SK-N-SH (cell line): ENCODE measurements at regions not wholly inside any gene's neighbourhood (a gene's known extent, or its start where the extent isn't known, plus 50 kb on each side); places are given as distances from the start of the nearest gene placed in this dataset.

Experiments
- CTCF ChIA-PET: fragments of 300-600, 350-600 bp; formaldehyde crosslinking; extraction: SDS; loops from one replicate; lab custom pipeline; 2021; lab: Yijun Ruan, JAX
- POLR2A ChIA-PET: fragments of 350-600 bp; sonication (Branson Sonifier 250); formaldehyde crosslinking; extraction: SDS; loops from one replicate; lab custom pipeline; 2020; ENCODE audit warnings: antibody characterized with exemption, inconsistent platforms; lab: Yijun Ruan, JAX
- DNase-seq: peaks from one replicate; pipeline ENCODE4 v3.0.0; 2012
- H2AFZ ChIP-seq: fragments of 200-600 bp; sonication (generic); 2 replicates; pipeline ENCODE4 v1.8.1; 2016; ENCODE audit warnings: antibody characterized with exemption, mild to moderate bottlenecking, low read depth
- H3F3A ChIP-seq: fragments of 200-600 bp; sonication (generic); replicated peaks from 2 replicates; pipeline ENCODE3; 2016; ENCODE audit warnings: antibody characterized with exemption, mild to moderate bottlenecking; ENCODE audit not compliant: insufficient read depth
- H3K27ac ChIP-seq, 2 experiments: fragments of 200-500 bp in 1 of 2; fragments of 200-600 bp in 1 of 2; sonication (Bioruptor generic) in 1 of 2; sonication (generic), shearing (Covaris generic) in 1 of 2; 2 replicates each; pipeline versions ENCODE4 v1.5.1 to v1.6.1; 2014 to 2016; ENCODE audit warnings: low read depth in 2 of 2, inconsistent platforms in 1 of 2, low read length in 1 of 2, mild to moderate bottlenecking in 1 of 2, mixed read lengths in 1 of 2
- H3K27me3 ChIP-seq: fragments of 200-600 bp; sonication (generic), shearing (Covaris generic); 2 replicates; pipeline ENCODE4 v1.6.1; 2016; ENCODE audit warnings: mixed run types; ENCODE audit not compliant: insufficient read depth
- H3K36me3 ChIP-seq, 2 experiments: fragments of 200-500 bp in 1 of 2; fragments of 200-600 bp in 1 of 2; sonication (Bioruptor generic) in 1 of 2; sonication (generic) in 1 of 2; replicated peaks in 1 of 2; 2 replicates each; pipeline versions ENCODE3 to v1.5.1; 2014 to 2016; ENCODE audit warnings: low read length in 1 of 2, mild to moderate bottlenecking in 1 of 2; ENCODE audit not compliant: insufficient read depth in 2 of 2, control insufficient read depth in 1 of 2
- H3K4me1 ChIP-seq, 2 experiments: fragments of 200-500 bp in 1 of 2; fragments of 200-600 bp in 1 of 2; sonication (Bioruptor generic) in 1 of 2; sonication (generic), shearing (Covaris generic) in 1 of 2; 2 replicates each; pipeline versions ENCODE4 v1.5.1 to v1.6.1; 2014 to 2016; ENCODE audit warnings: low read depth in 1 of 2, low read length in 1 of 2, mixed run types in 1 of 2; ENCODE audit not compliant: insufficient read depth in 2 of 2, control insufficient read depth in 1 of 2
- H3K4me2 ChIP-seq: fragments of 200-600 bp; sonication (generic), shearing (Covaris generic); 2 replicates; pipeline ENCODE4 v1.6.1; 2017; ENCODE audit warnings: mixed run types
- H3K4me3 ChIP-seq, 2 experiments: fragments of 200-500 bp in 1 of 2; fragments of 200-600 bp in 1 of 2; sonication (Bioruptor generic) in 1 of 2; sonication (generic), shearing (Covaris generic) in 1 of 2; 2 replicates each; pipeline versions ENCODE4 v1.5.1 to v1.8.1; 2014 to 2016; ENCODE audit warnings: low read depth in 2 of 2, inconsistent platforms in 1 of 2, low read length in 1 of 2, mild to moderate bottlenecking in 1 of 2, mixed read lengths in 1 of 2, moderate library complexity in 1 of 2
- H3K79me2 ChIP-seq: fragments of 200-600 bp; sonication (generic); 2 replicates; pipeline ENCODE4 v1.8.1; 2017; ENCODE audit warnings: mild to moderate bottlenecking; ENCODE audit not compliant: insufficient read depth
- H3K9ac ChIP-seq: fragments of 200-600 bp; sonication (generic); 2 replicates; pipeline ENCODE4 v1.6.1; 2017; ENCODE audit warnings: mixed run types
- H3K9me2 ChIP-seq: fragments of 200-600 bp; sonication (generic); 2 replicates; pipeline ENCODE4 v1.6.1; 2017; ENCODE audit warnings: mixed run types
- H3K9me3 ChIP-seq: fragments of 200-600 bp; sonication (generic); 2 replicates; pipeline ENCODE4 v1.6.1; 2017; ENCODE audit warnings: mixed run types, mild to moderate bottlenecking, moderate library complexity
- H4K20me1 ChIP-seq: fragments of 200-600 bp; sonication (generic); 2 replicates; pipeline ENCODE4 v1.6.1; 2017; ENCODE audit warnings: mild to moderate bottlenecking, mixed run types; ENCODE audit not compliant: insufficient read depth
- EP300 ChIP-seq, 2 experiments: IDR thresholded peaks; 2 replicates each; pipeline versions ENCODE4 v1.4.0 to v1.6.1; 2012; ENCODE audit warnings: borderline replicate concordance in 1 of 2, low read depth in 1 of 2, low read length in 1 of 2
- FOSL2 ChIP-seq: IDR thresholded peaks from 2 replicates; pipeline ENCODE4 v1.4.0; 2012; ENCODE audit warnings: low read depth, mild to moderate bottlenecking, moderate library complexity, borderline replicate concordance
- FOXM1 ChIP-seq: IDR thresholded peaks from 2 replicates; pipeline ENCODE4 v1.4.0; 2012; ENCODE audit warnings: low read depth, mild to moderate bottlenecking
- GABPA ChIP-seq: IDR thresholded peaks from 2 replicates; pipeline ENCODE4 v1.4.0; 2012; ENCODE audit warnings: low read depth, mild to moderate bottlenecking
- GATA2 ChIP-seq: sonication (generic); formaldehyde crosslinking; IDR thresholded peaks from 2 replicates; pipeline ENCODE4 v1.5.0; 2020; ENCODE audit warnings: mild to moderate bottlenecking, missing genetic modification reagents
- MXI1 ChIP-seq: IDR thresholded peaks from 2 replicates; pipeline ENCODE4 v1.6.1; 2012; ENCODE audit warnings: mild to moderate bottlenecking, low read depth, low read length, improper control_type of control experiment
- RCOR1 ChIP-seq: fragments of 150-350 bp; IDR thresholded peaks from 2 replicates; pipeline ENCODE4 v1.6.1; 2017; ENCODE audit warnings: antibody characterized with exemption, low read length
- RXRA ChIP-seq: IDR thresholded peaks from 2 replicates; pipeline ENCODE4 v1.4.0; 2012; ENCODE audit warnings: low read depth, mild to moderate bottlenecking, borderline replicate concordance
- TCF12 ChIP-seq: IDR thresholded peaks from 2 replicates; pipeline ENCODE4 v1.4.0; 2012
- WGBS: methylation state at CpG from one replicate; pipeline ENCODE4 v1.1.6; 2017; ENCODE audit warnings: low lambda C conversion rate; 5-methylcytosine and 5-hydroxymethylcytosine counted together
- TF ChIP-seq, protein P1 (sequence below): IDR thresholded peaks from 2 replicates; pipeline ENCODE4 v1.4.0; 2012; ENCODE audit warnings: low read depth
- TF ChIP-seq, protein P2 (sequence below): IDR thresholded peaks from 2 replicates; pipeline ENCODE4 v1.6.1; 2012; ENCODE audit warnings: mild to moderate bottlenecking, low read depth, low read length, moderate library complexity
- TF ChIP-seq, protein P3 (sequence below): IDR thresholded peaks from 2 replicates; pipeline ENCODE4; 2012
- TF ChIP-seq, protein P4 (sequence below): IDR thresholded peaks from 2 replicates; pipeline ENCODE4 v1.4.0; 2012; ENCODE audit warnings: low read depth, borderline replicate concordance

DNA sequence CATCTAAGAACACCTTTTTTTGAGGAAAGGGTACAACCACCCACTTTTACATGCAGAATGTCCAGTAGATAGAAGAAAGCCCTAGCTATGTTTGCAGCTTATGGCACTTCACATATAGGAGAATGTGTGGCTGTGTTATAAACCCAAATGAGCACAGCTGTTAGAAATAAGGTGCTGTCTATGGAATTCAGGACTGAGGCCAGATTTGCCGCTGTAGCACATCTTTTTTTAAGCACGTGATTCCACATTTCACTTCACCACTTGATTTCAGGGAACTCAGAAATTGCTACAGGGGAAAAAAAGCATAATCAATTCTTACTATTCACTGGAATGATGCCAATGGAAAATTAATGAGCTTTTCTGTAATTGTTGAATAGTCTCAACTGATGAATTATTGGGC is 147.2 kb upstream of the ADAMTS5 start:
- DNase-seq: no peak
- POLR2A ChIA-PET: no interaction called here
- Histone ChIP-seq H3K27me3 (no peaks in the 10 kb centered on the region), H3K9me2 (no peaks in the 10 kb centered on the region), H4K20me1 (no peaks in the 10 kb centered on the region), H3K9ac (no peak overlapping the region), H3K4me1 (peaks cover 0 to 11% of the 10 kb centered on the region in 2 experiments; a peak in 2 of 4 replicates), H3F3A (no peaks in the 10 kb centered on the region), H3K9me3 (no peaks in the 10 kb centered on the region), H2AFZ (no peak overlapping the region), H3K27ac (no peak overlapping the region), H3K79me2 (no peaks in the 10 kb centered on the region), H3K36me3 (no peaks in the 10 kb centered on the region), H3K4me2 (no peak overlapping the region), H3K4me3 (no peak overlapping the region)
- TF ChIP-seq, protein P1, sequence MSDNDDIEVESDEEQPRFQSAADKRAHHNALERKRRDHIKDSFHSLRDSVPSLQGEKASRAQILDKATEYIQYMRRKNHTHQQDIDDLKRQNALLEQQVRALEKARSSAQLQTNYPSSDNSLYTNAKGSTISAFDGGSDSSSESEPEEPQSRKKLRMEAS: no peak
- TF ChIP-seq MXI1: no peak
- TF ChIP-seq, protein P2, sequence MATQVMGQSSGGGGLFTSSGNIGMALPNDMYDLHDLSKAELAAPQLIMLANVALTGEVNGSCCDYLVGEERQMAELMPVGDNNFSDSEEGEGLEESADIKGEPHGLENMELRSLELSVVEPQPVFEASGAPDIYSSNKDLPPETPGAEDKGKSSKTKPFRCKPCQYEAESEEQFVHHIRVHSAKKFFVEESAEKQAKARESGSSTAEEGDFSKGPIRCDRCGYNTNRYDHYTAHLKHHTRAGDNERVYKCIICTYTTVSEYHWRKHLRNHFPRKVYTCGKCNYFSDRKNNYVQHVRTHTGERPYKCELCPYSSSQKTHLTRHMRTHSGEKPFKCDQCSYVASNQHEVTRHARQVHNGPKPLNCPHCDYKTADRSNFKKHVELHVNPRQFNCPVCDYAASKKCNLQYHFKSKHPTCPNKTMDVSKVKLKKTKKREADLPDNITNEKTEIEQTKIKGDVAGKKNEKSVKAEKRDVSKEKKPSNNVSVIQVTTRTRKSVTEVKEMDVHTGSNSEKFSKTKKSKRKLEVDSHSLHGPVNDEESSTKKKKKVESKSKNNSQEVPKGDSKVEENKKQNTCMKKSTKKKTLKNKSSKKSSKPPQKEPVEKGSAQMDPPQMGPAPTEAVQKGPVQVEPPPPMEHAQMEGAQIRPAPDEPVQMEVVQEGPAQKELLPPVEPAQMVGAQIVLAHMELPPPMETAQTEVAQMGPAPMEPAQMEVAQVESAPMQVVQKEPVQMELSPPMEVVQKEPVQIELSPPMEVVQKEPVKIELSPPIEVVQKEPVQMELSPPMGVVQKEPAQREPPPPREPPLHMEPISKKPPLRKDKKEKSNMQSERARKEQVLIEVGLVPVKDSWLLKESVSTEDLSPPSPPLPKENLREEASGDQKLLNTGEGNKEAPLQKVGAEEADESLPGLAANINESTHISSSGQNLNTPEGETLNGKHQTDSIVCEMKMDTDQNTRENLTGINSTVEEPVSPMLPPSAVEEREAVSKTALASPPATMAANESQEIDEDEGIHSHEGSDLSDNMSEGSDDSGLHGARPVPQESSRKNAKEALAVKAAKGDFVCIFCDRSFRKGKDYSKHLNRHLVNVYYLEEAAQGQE: no peak
- no peak for TF ChIP-seq FOSL2
- CTCF ChIA-PET: no interaction called here
- WGBS: 72% methylated on average over 2 of the region's 2 CpGs

DNA sequence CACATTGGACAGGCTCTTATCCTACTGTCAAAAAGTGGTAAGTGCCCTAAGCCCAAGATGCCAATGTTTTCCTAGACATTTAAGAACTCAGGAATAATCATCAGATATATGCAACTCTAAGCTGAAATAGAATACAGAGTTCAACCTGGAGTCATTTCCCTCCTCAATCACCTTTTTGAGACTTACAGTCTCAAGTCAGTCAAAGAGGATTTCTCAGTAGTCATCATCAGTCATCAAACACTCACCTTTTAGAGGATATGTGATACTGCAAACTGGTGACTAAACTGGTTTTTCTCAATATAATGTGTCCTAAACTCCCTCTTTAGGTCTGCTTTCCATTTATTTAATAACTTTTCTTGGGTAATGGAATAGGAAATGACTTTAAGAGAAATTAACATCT is 145.3 kb upstream of the ADAMTS5 start:
- H3K4me1 ChIP-seq: peaks cover 0 to 18% of the 10 kb centered on the region in 2 experiments; a peak in 2 of 4 replicates
- H4K20me1 ChIP-seq: no peaks in the 10 kb centered on the region
- POLR2A ChIA-PET: no interaction called here
- no peaks in the 10 kb centered on the region for H3K9me3 ChIP-seq
- H3K9ac ChIP-seq: no peak overlapping the region
- H3K36me3 ChIP-seq: no peaks in the 10 kb centered on the region
- H3F3A ChIP-seq: peaks cover 10% of the 10 kb centered on the region
- H3K4me3 ChIP-seq: no peak overlapping the region
- no peaks in the 10 kb centered on the region for H3K79me2 ChIP-seq
- TF ChIP-seq, protein P3, sequence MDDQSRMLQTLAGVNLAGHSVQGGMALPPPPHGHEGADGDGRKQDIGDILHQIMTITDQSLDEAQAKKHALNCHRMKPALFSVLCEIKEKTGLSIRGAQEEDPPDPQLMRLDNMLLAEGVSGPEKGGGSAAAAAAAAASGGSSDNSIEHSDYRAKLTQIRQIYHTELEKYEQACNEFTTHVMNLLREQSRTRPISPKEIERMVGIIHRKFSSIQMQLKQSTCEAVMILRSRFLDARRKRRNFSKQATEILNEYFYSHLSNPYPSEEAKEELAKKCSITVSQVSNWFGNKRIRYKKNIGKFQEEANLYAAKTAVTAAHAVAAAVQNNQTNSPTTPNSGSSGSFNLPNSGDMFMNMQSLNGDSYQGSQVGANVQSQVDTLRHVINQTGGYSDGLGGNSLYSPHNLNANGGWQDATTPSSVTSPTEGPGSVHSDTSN: 0 out of 2 replicates have a peak, but pooled peaks have one; percentile 12
- no peak for TF ChIP-seq GATA2 (CRISPR knock-in tag)
- TF ChIP-seq, all 33 proteins: peak for 1
- Histone ChIP-seq H3K27me3 (no peaks in the 10 kb centered on the region), H3K9me2 (no peaks in the 10 kb centered on the region), H2AFZ (no peak overlapping the region), H3K4me2 (no peak overlapping the region), H3K27ac (no peak overlapping the region)
- DNase-seq: no peak
- CTCF ChIA-PET: no interaction called here

DNA sequence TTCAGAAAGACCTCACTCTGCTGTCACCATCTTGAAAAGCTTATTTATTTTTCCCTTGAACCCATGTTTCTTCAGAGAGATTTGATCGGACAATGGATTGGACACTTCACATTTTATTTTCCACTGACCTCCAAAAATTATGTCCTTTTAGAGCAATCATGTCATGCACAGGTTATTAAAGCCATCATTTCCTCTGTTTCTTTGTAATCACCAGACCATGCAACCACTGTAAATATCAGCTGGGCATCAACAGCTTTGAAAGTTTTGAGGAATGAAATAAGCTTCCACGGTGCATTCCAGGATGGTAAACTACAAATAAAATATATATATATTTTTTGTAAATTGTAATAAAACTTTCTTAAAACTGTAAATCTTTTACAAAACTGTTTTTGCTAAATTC is 144.1 kb upstream of the ADAMTS5 start:
- no peaks in the 10 kb centered on the region for H3K27me3 ChIP-seq
- H3K36me3 ChIP-seq: no peaks in the 10 kb centered on the region
- no peak for DNase-seq
- H2AFZ ChIP-seq: no peak overlapping the region
- no peak overlapping the region for H3K4me2 ChIP-seq
- CTCF ChIA-PET: no interaction called here
- H3K27ac ChIP-seq: no peak overlapping the region
- H3K9ac ChIP-seq: no peak overlapping the region
- H3K4me1 ChIP-seq: peaks cover 0 to 18% of the 10 kb centered on the region in 2 experiments; a peak in 2 of 4 replicates
- POLR2A ChIA-PET: no interaction called here
- H3K9me2 ChIP-seq: no peaks in the 10 kb centered on the region
- 84% methylated on average over 2 of the region's 2 CpGs for WGBS
- H4K20me1 ChIP-seq: no peaks in the 10 kb centered on the region
- no peaks in the 10 kb centered on the region for H3K79me2 ChIP-seq
- H3K9me3 ChIP-seq: no peaks in the 10 kb centered on the region
- peaks cover 10% of the 10 kb centered on the region for H3F3A ChIP-seq
- no peak overlapping the region for H3K4me3 ChIP-seq
- TF ChIP-seq RCOR1: no peak
- TF ChIP-seq, protein P1: no peak
- no peak for TF ChIP-seq EP300 (IDR thresholded peaks at IDR 0.05; ENCODE audit: borderline replicate concordance in 1 of 2, low read depth in 1 of 2, low read length in 1 of 2)
- TF ChIP-seq MXI1: no peak
- TF ChIP-seq, protein P3: no peak
- no peak for TF ChIP-seq RXRA
- TF ChIP-seq FOSL2: no peak
- TF ChIP-seq FOXM1: no peak
- TF ChIP-seq, protein P4, sequence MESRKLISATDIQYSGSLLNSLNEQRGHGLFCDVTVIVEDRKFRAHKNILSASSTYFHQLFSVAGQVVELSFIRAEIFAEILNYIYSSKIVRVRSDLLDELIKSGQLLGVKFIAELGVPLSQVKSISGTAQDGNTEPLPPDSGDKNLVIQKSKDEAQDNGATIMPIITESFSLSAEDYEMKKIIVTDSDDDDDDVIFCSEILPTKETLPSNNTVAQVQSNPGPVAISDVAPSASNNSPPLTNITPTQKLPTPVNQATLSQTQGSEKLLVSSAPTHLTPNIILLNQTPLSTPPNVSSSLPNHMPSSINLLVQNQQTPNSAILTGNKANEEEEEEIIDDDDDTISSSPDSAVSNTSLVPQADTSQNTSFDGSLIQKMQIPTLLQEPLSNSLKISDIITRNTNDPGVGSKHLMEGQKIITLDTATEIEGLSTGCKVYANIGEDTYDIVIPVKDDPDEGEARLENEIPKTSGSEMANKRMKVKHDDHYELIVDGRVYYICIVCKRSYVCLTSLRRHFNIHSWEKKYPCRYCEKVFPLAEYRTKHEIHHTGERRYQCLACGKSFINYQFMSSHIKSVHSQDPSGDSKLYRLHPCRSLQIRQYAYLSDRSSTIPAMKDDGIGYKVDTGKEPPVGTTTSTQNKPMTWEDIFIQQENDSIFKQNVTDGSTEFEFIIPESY: no peak
- no peak for TF ChIP-seq GABPA
- no peak for TF ChIP-seq TCF12
- no peak for TF ChIP-seq GATA2 (CRISPR knock-in tag)
